GM12891 (cell line): ENCODE measurements at regions not wholly inside any gene's neighbourhood (a gene's known extent, or its start where the extent isn't known, plus 50 kb on each side); places are given as distances from the start of the nearest gene placed in this dataset.

Experiments
- DNase-seq: peaks from one replicate; pipeline ENCODE4 v3.0.0; 2011; ENCODE audit warnings: low spot score; ENCODE audit not compliant: insufficient read length
- FAIRE-seq: peaks from 2 replicates; lab custom pipeline; 2011; peaks lifted over from hg19 to GRCh38; lab: Jason Lieb, UNC
- PAX5 ChIP-seq: IDR thresholded peaks from 2 replicates; pipeline ENCODE4 v1.6.1; 2011; ENCODE audit warnings: low read length, moderate library complexity, mild to moderate bottlenecking; ENCODE audit not compliant: insufficient read depth, severe bottlenecking
- POLR2A ChIP-seq: IDR thresholded peaks from 2 replicates; pipeline ENCODE4 v1.6.1; 2011; ENCODE audit warnings: low read depth, low read length, control low read depth
- POLR2AphosphoS5 ChIP-seq: IDR thresholded peaks from 2 replicates; pipeline ENCODE4 v1.6.1; 2011; ENCODE audit warnings: low read depth, low read length, control low read depth
- POU2F2 ChIP-seq: IDR thresholded peaks from 2 replicates; pipeline ENCODE4 v1.6.1; 2011; ENCODE audit warnings: low read depth, mild to moderate bottlenecking, control low read depth, low read length, moderate library complexity
- SPI1 ChIP-seq: IDR thresholded peaks from 2 replicates; pipeline ENCODE4 v1.6.1; 2011; ENCODE audit warnings: low read depth, low read length, control low read depth
- TAF1 ChIP-seq: IDR thresholded peaks from 2 replicates; pipeline ENCODE4 v1.6.1; 2011; ENCODE audit warnings: low read depth, low read length, control low read depth

- FAIRE-seq, result no peak
- DNase-seq, result no peak
Observed at GRCh38 chr14:42420071-42420470, 813.4 kb downstream of the LRFN5 start.

GRCh38 chr14:42407153-42407552 is 800.5 kb downstream of the LRFN5 start:
- TF ChIP-seq POLR2A (no peak), SPI1 (no peak), POLR2AphosphoS5 (no peak), POU2F2 (no peak), TAF1 (no peak), PAX5 (no peak)
- DNase-seq (no peak), FAIRE-seq (no peak)

More at GRCh38 chr14:42420071-42420470, 813.4 kb downstream of the LRFN5 start:
- TF ChIP-seq PAX5, result no peak
- TF ChIP-seq TAF1, result no peak
- no peak for TF ChIP-seq POLR2A
- TF ChIP-seq POLR2AphosphoS5, result no peak
- no peak for TF ChIP-seq POU2F2
- no peak for TF ChIP-seq SPI1

DNA sequence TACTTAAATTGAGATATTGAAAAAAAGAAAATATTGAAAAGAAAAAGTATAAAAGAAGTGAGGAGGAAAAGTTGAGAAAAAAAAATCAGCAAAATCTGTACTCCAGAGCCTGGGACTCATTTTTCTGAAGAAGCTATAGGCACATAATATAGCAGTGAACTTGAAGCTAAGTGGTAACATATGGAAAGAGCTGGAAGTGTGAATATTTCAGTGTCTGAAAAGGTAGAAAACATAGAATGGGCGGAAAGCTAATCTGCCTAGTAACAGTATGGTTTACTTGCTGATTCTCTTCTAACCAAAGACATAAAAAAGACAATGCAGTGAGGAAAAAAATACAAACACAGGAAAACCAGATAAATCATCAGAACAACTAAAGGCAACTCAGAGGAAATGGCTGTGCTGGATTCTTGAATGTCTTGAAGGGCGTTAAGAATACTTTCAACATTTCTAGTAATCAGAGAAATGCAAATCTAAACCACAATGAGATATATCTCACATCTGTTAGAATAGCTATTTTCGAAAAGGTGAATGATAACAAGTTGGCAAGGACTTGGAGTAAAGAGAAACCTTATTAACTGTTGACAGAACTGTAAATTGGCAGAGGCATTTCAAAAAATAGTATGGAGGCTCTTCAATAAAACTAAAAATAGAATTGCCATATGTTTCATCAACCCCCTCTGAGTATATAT is 784.6 kb downstream of the LRFN5 start:
- no peak for DNase-seq
- no peak for TF ChIP-seq PAX5
- TF ChIP-seq SPI1, result no peak
- no peak for TF ChIP-seq TAF1
- no peak for TF ChIP-seq POLR2A
- TF ChIP-seq POLR2AphosphoS5, result no peak
- no peak for TF ChIP-seq POU2F2
- no peak for FAIRE-seq

DNA sequence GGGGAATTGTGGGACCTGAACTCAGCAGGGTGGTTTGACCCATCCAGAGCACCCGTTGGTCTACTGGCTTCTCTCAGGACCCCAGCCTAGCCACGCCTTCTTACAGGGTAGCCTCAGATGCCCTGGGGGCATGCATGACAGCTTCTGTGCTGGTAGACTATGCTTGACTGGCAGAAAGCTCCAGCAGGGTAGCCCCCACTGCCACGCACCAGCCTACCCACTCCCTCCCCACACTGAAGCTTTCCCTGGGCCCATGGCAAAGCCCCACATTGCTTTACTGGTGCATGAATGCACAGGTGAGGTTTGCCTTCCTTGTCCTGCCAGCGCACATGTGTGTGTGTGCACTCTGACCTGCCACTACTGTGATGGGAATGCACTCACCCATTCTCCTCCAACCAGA is 772.2 kb downstream of the LRFN5 start:
- DNase-seq (no peak), FAIRE-seq (no peak)
- no peak for TF ChIP-seq POLR2AphosphoS5
- TF ChIP-seq TAF1, result no peak
- TF ChIP-seq POLR2A, result no peak
- TF ChIP-seq PAX5, result no peak
- no peak for TF ChIP-seq POU2F2
- no peak for TF ChIP-seq SPI1

- DNase-seq (no peak), FAIRE-seq (no peak)
- TF ChIP-seq POLR2A, result no peak
- TF ChIP-seq TAF1, result no peak
- no peak for TF ChIP-seq POU2F2
- TF ChIP-seq PAX5, result no peak
- no peak for TF ChIP-seq SPI1
- TF ChIP-seq POLR2AphosphoS5, result no peak
Observed at GRCh38 chr14:42378274-42378673, 771.6 kb downstream of the LRFN5 start.

- FAIRE-seq (no peak), DNase-seq (no peak)
- TF ChIP-seq POLR2AphosphoS5 (no peak), PAX5 (no peak), POLR2A (no peak), POU2F2 (no peak), SPI1 (no peak), TAF1 (no peak)
Observed at GRCh38 chr14:42374332-42374731, 767.7 kb downstream of the LRFN5 start.

- DNase-seq (no peak), FAIRE-seq (no peak)
- TF ChIP-seq TAF1, result no peak
- TF ChIP-seq PAX5, result no peak
- no peak for TF ChIP-seq POU2F2
- TF ChIP-seq POLR2AphosphoS5, result no peak
- TF ChIP-seq SPI1, result no peak
Observed at GRCh38 chr14:42370056-42370455, 763.4 kb downstream of the LRFN5 start.

- DNase-seq (no peak), FAIRE-seq (no peak)
- TF ChIP-seq TAF1 (no peak), POLR2AphosphoS5 (no peak), POU2F2 (no peak)
Observed at GRCh38 chr14:42368234-42368633, 761.6 kb downstream of the LRFN5 start.

GRCh38 chr14:42353315-42353714 is 746.6 kb downstream of the LRFN5 start:
- FAIRE-seq (no peak), DNase-seq (no peak)
- TF ChIP-seq SPI1 (peak; percentile 73), POLR2A (no peak), POLR2AphosphoS5 (no peak), TAF1 (no peak)

GRCh38 chr14:42335918-42336317 is 729.2 kb downstream of the LRFN5 start:
- TF ChIP-seq PAX5 (no peak), SPI1 (no peak), POU2F2 (no peak), POLR2A (no peak), POLR2AphosphoS5 (no peak), TAF1 (no peak)
- DNase-seq (no peak), FAIRE-seq (no peak)
